H9 (cell line): ENCODE measurements at regions not wholly inside any gene's neighbourhood (a gene's known extent, or its start where the extent isn't known, plus 50 kb on each side); places are given as distances from the start of the nearest gene placed in this dataset.

Experiments
- DNase-seq: peaks from one replicate; pipeline ENCODE4 v3.0.0-alpha.2; 2017
- H2AFZ ChIP-seq: one replicate; pipeline ENCODE4 v1.6.1; 2013; ENCODE audit warnings: mild to moderate bottlenecking, low read length, control low read depth, moderate library complexity
- H2AK5ac ChIP-seq: 2 replicates; pipeline ENCODE4 v1.6.1; 2013; ENCODE audit warnings: low read length, control low read depth, mixed read lengths; ENCODE audit not compliant: insufficient read length
- H2BK120ac ChIP-seq: one replicate; pipeline ENCODE4 v1.6.1; 2013; ENCODE audit warnings: low read depth, mild to moderate bottlenecking, low read length, control low read depth, inconsistent platforms; ENCODE audit not compliant: poor library complexity, severe bottlenecking
- H2BK12ac ChIP-seq: 2 replicates; pipeline ENCODE4 v1.6.1; 2013; ENCODE audit warnings: low read length, control low read depth, mixed read lengths, low read depth; ENCODE audit not compliant: insufficient read length
- H2BK15ac ChIP-seq: 2 replicates; pipeline ENCODE4 v1.6.1; 2013; ENCODE audit warnings: low read depth, low read length, control low read depth
- H2BK20ac ChIP-seq: one replicate; pipeline ENCODE4 v1.6.1; 2013; ENCODE audit warnings: low read depth, mild to moderate bottlenecking, low read length, control low read depth, inconsistent platforms; ENCODE audit not compliant: poor library complexity, severe bottlenecking
- H2BK5ac ChIP-seq: 2 replicates; pipeline ENCODE4 v1.6.1; 2013; ENCODE audit warnings: low read length, control low read depth, mixed read lengths; ENCODE audit not compliant: insufficient read length
- H3K14ac ChIP-seq: 2 replicates; pipeline ENCODE4 v1.6.1; 2013; ENCODE audit warnings: low read length, control low read depth; ENCODE audit not compliant: insufficient read depth
- H3K18ac ChIP-seq: 2 replicates; pipeline ENCODE4 v1.6.1; 2013; ENCODE audit warnings: low read depth, mild to moderate bottlenecking, mixed read lengths, low read length, control low read depth; ENCODE audit not compliant: insufficient read length
- H3K23ac ChIP-seq: 2 replicates; pipeline ENCODE4 v1.6.1; 2013; ENCODE audit warnings: low read length, control low read depth, mixed read lengths, low read depth; ENCODE audit not compliant: insufficient read length
- H3K23me2 ChIP-seq: 2 replicates; pipeline ENCODE4 v1.6.1; 2013; ENCODE audit warnings: low read depth, mild to moderate bottlenecking, mixed read lengths, low read length, control low read depth; ENCODE audit not compliant: insufficient read length, poor library complexity, severe bottlenecking
- H3K27ac ChIP-seq: 2 replicates; pipeline ENCODE4 v1.5.1; 2013; ENCODE audit warnings: low read length, control low read depth, mixed read lengths, low read depth; ENCODE audit not compliant: insufficient read length
- H3K27me3 ChIP-seq: 2 replicates; pipeline ENCODE4 v1.6.1; 2013; ENCODE audit warnings: low read length, control low read depth, inconsistent platforms; ENCODE audit not compliant: insufficient read depth
- H3K4ac ChIP-seq: 2 replicates; pipeline ENCODE4 v1.6.1; 2013; ENCODE audit warnings: low read depth, mild to moderate bottlenecking, control low read depth, inconsistent platforms, low read length, moderate library complexity
- H3K4me1 ChIP-seq: 2 replicates; pipeline ENCODE4 v1.6.1; 2013; ENCODE audit warnings: low read length, control low read depth, inconsistent platforms; ENCODE audit not compliant: insufficient read depth
- H3K4me2 ChIP-seq: 2 replicates; pipeline ENCODE4 v1.6.1; 2013; ENCODE audit warnings: low read length, control low read depth, mixed read lengths; ENCODE audit not compliant: insufficient read length, insufficient read depth
- H3K56ac ChIP-seq: 2 replicates; pipeline ENCODE4 v1.6.1; 2013; ENCODE audit warnings: low read depth, mild to moderate bottlenecking, mixed read lengths, low read length, control low read depth; ENCODE audit not compliant: insufficient read length
- H3K79me1 ChIP-seq: 2 replicates; pipeline ENCODE4 v1.6.1; 2013; ENCODE audit warnings: low read depth, mild to moderate bottlenecking, moderate library complexity, low read length, control low read depth, inconsistent platforms; ENCODE audit not compliant: insufficient read depth, poor library complexity, severe bottlenecking
- H3K79me2 ChIP-seq: 2 replicates; pipeline ENCODE4 v1.6.1; 2013; ENCODE audit warnings: low read length, control low read depth, inconsistent platforms; ENCODE audit not compliant: insufficient read depth
- H3K9ac ChIP-seq: 2 replicates; pipeline ENCODE4 v1.6.1; 2013; ENCODE audit warnings: low read length, control low read depth, mixed read lengths; ENCODE audit not compliant: insufficient read length; ENCODE audit errors: extremely low read depth
- H3K9me3 ChIP-seq: one replicate; pipeline ENCODE4 v1.6.1; 2013; ENCODE audit warnings: low read depth, low read length, inconsistent platforms; ENCODE audit not compliant: control insufficient read depth
- H3T11ph ChIP-seq: one replicate; pipeline ENCODE4 v1.6.1; 2013; ENCODE audit warnings: mild to moderate bottlenecking, low read length, control low read depth, inconsistent platforms
- H4K20me1 ChIP-seq: one replicate; pipeline ENCODE4 v1.6.1; 2013; ENCODE audit not compliant: control insufficient read depth, insufficient read length, insufficient read depth
- H4K5ac ChIP-seq: 2 replicates; pipeline ENCODE4 v1.6.1; 2013; ENCODE audit warnings: low read depth, mild to moderate bottlenecking, mixed read lengths, low read length, control low read depth; ENCODE audit not compliant: insufficient read length
- H4K8ac ChIP-seq: replicated peaks from 2 replicates; pipeline ENCODE4 v1.6.1; 2013; ENCODE audit warnings: low read length, control low read depth, mixed read lengths, low read depth; ENCODE audit not compliant: insufficient read length
- H4K91ac ChIP-seq: 2 replicates; pipeline ENCODE4 v1.6.1; 2013; ENCODE audit warnings: low read depth, mild to moderate bottlenecking, moderate library complexity, mixed read lengths, low read length, control low read depth; ENCODE audit not compliant: insufficient read length
- H3K27ac Mint-ChIP-seq, 3 experiments: 2 replicates in 2 of 3; 3 replicates in 1 of 3; pipeline ENCODE4 v1.8.0; 2020 to 2021; ENCODE audit warnings: mixed read lengths in 3 of 3, mild to moderate bottlenecking in 1 of 3, moderate library complexity in 1 of 3
- H3K27me3 Mint-ChIP-seq: 2 replicates; pipeline ENCODE4 v1.8.0; 2021; ENCODE audit warnings: low read depth, mild to moderate bottlenecking, moderate library complexity, mixed read lengths
- H3K36me3 Mint-ChIP-seq, 3 experiments: 2 replicates in 2 of 3; 3 replicates in 1 of 3; pipeline ENCODE4 v1.8.0; 2020 to 2021; ENCODE audit warnings: low read depth in 3 of 3, mixed read lengths in 3 of 3; ENCODE audit not compliant: insufficient read depth in 1 of 3
- H3K4me1 Mint-ChIP-seq, 2 experiments: 2 replicates each; pipeline ENCODE4 v1.8.0; 2020; ENCODE audit warnings: mixed read lengths in 2 of 2
- H3K4me3 Mint-ChIP-seq, 2 experiments: 2 replicates in 1 of 2; 3 replicates in 1 of 2; pipeline ENCODE4 v1.8.0; 2020 to 2021; ENCODE audit warnings: mild to moderate bottlenecking in 2 of 2, mixed read lengths in 2 of 2, moderate library complexity in 1 of 2
- H3K9me3 Mint-ChIP-seq, 2 experiments: 2 replicates in 1 of 2; 3 replicates in 1 of 2; pipeline ENCODE4 v1.8.0; 2020; ENCODE audit warnings: mild to moderate bottlenecking in 2 of 2, mixed read lengths in 2 of 2, moderate library complexity in 1 of 2
- WGBS: extraction: QIAGEN DNeasy Blood & Tissue Kit; methylation state at CpG from one replicate; pipeline ENCODE4 v1.1.7; 2013; ENCODE audit warnings: missing lambda C conversion rate, low lambda C conversion rate, mixed read lengths; ENCODE audit not compliant: insufficient read length; ENCODE audit errors: extremely low coverage; 5-methylcytosine and 5-hydroxymethylcytosine counted together
- TF ChIP-seq, protein P1 (sequence below): fragments of 200-600 bp; sonication (generic); conservative IDR thresholded peaks from 3 replicates; pipeline ENCODE4 v1.8.0; 2021; ENCODE audit warnings: antibody characterized with exemption, mild to moderate bottlenecking

DNA sequence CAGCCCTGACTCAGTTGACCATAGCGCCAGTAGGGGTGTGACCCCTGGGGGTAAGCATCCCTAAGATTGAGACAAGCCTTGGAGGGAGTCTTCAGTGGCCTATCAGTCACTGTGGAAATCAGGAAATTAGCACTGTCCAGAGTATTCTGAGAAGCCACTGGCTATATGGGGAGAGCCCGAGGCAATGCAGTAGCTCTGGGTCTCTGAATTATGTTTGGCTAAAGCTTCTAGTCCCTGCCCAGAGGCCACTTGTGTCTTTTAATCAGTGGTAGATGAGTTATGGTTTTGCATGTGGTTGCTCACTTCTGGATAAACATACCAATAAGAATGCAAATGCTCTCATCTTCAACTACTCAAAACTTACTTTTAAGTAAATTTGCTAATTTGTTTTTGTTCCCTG, 100.6 kb upstream of the TOX3 start:
- H3K9me3 ChIP-seq, result no peaks in the 10 kb centered on the region
- peaks cover 32 to 39% of the 10 kb centered on the region in 2 experiments for H3K4me1 Mint-ChIP-seq
- H4K5ac ChIP-seq, result no peak overlapping the region
- H3K9ac ChIP-seq, result no peak overlapping the region
- H2BK5ac ChIP-seq, result no peak overlapping the region
- no peak overlapping the region for H2BK15ac ChIP-seq
- no peak overlapping the region for H4K8ac ChIP-seq
- H3K18ac ChIP-seq, result no peak overlapping the region
- H3K27me3 ChIP-seq, result no peaks in the 10 kb centered on the region
- no peak overlapping the region for H3K14ac ChIP-seq
- H4K91ac ChIP-seq, result no peak overlapping the region
- no peak overlapping the region for H3T11ph ChIP-seq
- no peak overlapping the region for H2BK120ac ChIP-seq
- no peaks in the 10 kb centered on the region for H3K79me1 ChIP-seq
- no peak overlapping the region for H2AK5ac ChIP-seq
- H3K23ac ChIP-seq, result no peak overlapping the region
- TF ChIP-seq, protein P1, sequence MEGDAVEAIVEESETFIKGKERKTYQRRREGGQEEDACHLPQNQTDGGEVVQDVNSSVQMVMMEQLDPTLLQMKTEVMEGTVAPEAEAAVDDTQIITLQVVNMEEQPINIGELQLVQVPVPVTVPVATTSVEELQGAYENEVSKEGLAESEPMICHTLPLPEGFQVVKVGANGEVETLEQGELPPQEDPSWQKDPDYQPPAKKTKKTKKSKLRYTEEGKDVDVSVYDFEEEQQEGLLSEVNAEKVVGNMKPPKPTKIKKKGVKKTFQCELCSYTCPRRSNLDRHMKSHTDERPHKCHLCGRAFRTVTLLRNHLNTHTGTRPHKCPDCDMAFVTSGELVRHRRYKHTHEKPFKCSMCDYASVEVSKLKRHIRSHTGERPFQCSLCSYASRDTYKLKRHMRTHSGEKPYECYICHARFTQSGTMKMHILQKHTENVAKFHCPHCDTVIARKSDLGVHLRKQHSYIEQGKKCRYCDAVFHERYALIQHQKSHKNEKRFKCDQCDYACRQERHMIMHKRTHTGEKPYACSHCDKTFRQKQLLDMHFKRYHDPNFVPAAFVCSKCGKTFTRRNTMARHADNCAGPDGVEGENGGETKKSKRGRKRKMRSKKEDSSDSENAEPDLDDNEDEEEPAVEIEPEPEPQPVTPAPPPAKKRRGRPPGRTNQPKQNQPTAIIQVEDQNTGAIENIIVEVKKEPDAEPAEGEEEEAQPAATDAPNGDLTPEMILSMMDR, result no peak
- no CpG with 5 or more reads among the region's 2 CpGs for WGBS
- no peak overlapping the region for H3K4me2 ChIP-seq
- H3K56ac ChIP-seq, result no peak overlapping the region
- peaks cover 2% of the 10 kb centered on the region for H3K27me3 Mint-ChIP-seq
- no peaks in the 10 kb centered on the region for H4K20me1 ChIP-seq
- H3K27ac Mint-ChIP-seq, result 0 out of 7 replicates have a peak overlapping the region, but pooled peaks of 1 of the 3 experiments have one; percentile 22
- no peak overlapping the region for H3K27ac ChIP-seq
- H3K36me3 Mint-ChIP-seq, result peaks cover 0 to 4% (median 2%) of the 10 kb centered on the region in 3 experiments; a peak in 2 of 7 replicates
- peaks cover 6% of the 10 kb centered on the region; the same call in 1 of the 2 replicates for H3K4me1 ChIP-seq
- H3K4ac ChIP-seq, result no peak overlapping the region
- H2AFZ ChIP-seq, result no peak overlapping the region
- H3K79me2 ChIP-seq, result no peaks in the 10 kb centered on the region
- no peaks in the 10 kb centered on the region for H3K23me2 ChIP-seq
- H2BK12ac ChIP-seq, result no peak overlapping the region
- H3K4me3 Mint-ChIP-seq, result no peak overlapping the region
- no peaks in the 10 kb centered on the region; a peak in 1 of 5 replicates for H3K9me3 Mint-ChIP-seq
- H2BK20ac ChIP-seq, result no peak overlapping the region
- no peak for DNase-seq
